ENCODE measurements at regions not wholly inside any gene's neighbourhood (a gene's known extent, or its start where the extent isn't known, plus 50 kb on each side); places are given as distances from the start of the nearest gene placed in this dataset.

GRCh38 chr10:27344568-27345454 is 104.2 kb upstream of the ACBD5 start:
- H3K4me3 ChIP-seq (replicated peaks in 1 of 3; ENCODE audit: insufficient read depth in 1 of 3, low read depth in 1 of 3, low read length in 3 of 3), result no peak overlapping the region
- no peaks in the 10 kb centered on the region for H3K9me3 ChIP-seq (replicated peaks; ENCODE audit: control insufficient read depth, insufficient read depth, low read length)
- no peaks in the 10 kb centered on the region for H3K4me1 ChIP-seq (ENCODE audit: control insufficient read depth, extremely low read depth, insufficient read depth, low read length)
- no peak overlapping the region for H3K9ac ChIP-seq (replicated peaks; ENCODE audit: extremely low read depth, insufficient read depth, low read length)
- H3K4me2 ChIP-seq (ENCODE audit: insufficient read depth, low read length), result no peak overlapping the region
- no peaks in the 10 kb centered on the region for H4K20me1 ChIP-seq (replicated peaks; ENCODE audit: control insufficient read depth, extremely low read depth, insufficient read depth, low read length)
- H3K27me3 ChIP-seq (ENCODE audit: control insufficient read depth in 2 of 2, insufficient read depth in 2 of 2, low read length in 2 of 2), result peaks cover 4 to 11% of the 10 kb centered on the region in 2 experiments
- H3K79me2 ChIP-seq (ENCODE audit: control insufficient read depth, insufficient read depth, low read length), result no peaks in the 10 kb centered on the region
- no peaks in the 10 kb centered on the region for H3K9me1 ChIP-seq (replicated peaks; ENCODE audit: control insufficient read depth, extremely low read depth, insufficient read depth, low read length)
- dilution Hi-C loops (cut with MboI; ENCODE audit: extremely low pct_ligation_motif_present, low sequenced_read_pairs), result no loop called here
- H3K36me3 ChIP-seq (ENCODE audit: control insufficient read depth in 2 of 2, extremely low read depth in 1 of 2, insufficient read depth in 2 of 2, low read length in 2 of 2), result no peaks in the 10 kb centered on the region
- H2AFZ ChIP-seq (ENCODE audit: low read depth, low read length), result no peak overlapping the region
- ChIA-PET POLR2A (no interaction called here), CTCF (interaction anchor here (1.1 to 1.5 kb wide), 2 partner anchors 25 to 121 kb away, joined by 3 to 4 read pairs; no protein-coding TSS in a partner anchor)
- no peak for DNase-seq (ENCODE audit: low read depth, low spot score)
- intact Hi-C loops (cut with micrococcal nuclease), result no loop called here
- H3K27ac ChIP-seq (ENCODE audit: insufficient read depth, low read depth, low read length), result no peak overlapping the region
- no TSS peak for BruUV-seq (replicated peaks)
- FAIRE-seq, result no peak
- no peak for TF ChIP-seq POLR2AphosphoS5 (IDR thresholded peaks at IDR 0.05; ENCODE audit: insufficient read depth, low read depth, low read length)
- TF ChIP-seq POLR2A (IDR thresholded peaks at IDR 0.05; ENCODE audit: low read depth, low read length), result no peak
- no peak for TF ChIP-seq GATA2 (IDR thresholded peaks at IDR 0.05; ENCODE audit: insufficient read depth, insufficient read length, low read depth, low read length)
- TF ChIP-seq JUN (IDR thresholded peaks at IDR 0.05; ENCODE audit: borderline replicate concordance, insufficient read depth, insufficient read length, low read depth), result no peak
- TF ChIP-seq CTCF (IDR thresholded peaks at IDR 0.05; ENCODE audit: extremely low read depth in 1 of 2, insufficient read depth in 1 of 2, low read depth in 1 of 2, low read length in 2 of 2), result no peak
- no peak for TF ChIP-seq MAX (IDR thresholded peaks at IDR 0.05; ENCODE audit: insufficient read depth, insufficient read length)
- no peak for TF ChIP-seq FOS (IDR thresholded peaks at IDR 0.05; ENCODE audit: borderline replicate concordance, insufficient read depth, low read length)
- TF ChIP-seq EZH2 (IDR thresholded peaks at IDR 0.05; ENCODE audit: borderline replicate concordance, low read depth, low read length, severe bottlenecking), result no peak
- no peak for TF ChIP-seq MYC (IDR thresholded peaks at IDR 0.05; ENCODE audit: low read depth, low read length)
